Inflammatory macrophage (primary cell): ENCODE measurements at regions not wholly inside any gene's neighbourhood (a gene's known extent, or its start where the extent isn't known, plus 50 kb on each side); places are given as distances from the start of the nearest gene placed in this dataset.

Experiments
- DNase-seq, 2 donors: peaks; one replicate each; pipeline ENCODE4 v3.0.0-alpha.2; 2020 to 2022

GRCh38 chr11:37699644-37700043 lies 1101.6 kb upstream of the RAG2 start:
- DNase-seq: no peak

- no peak for DNase-seq
These were observed 1097.2 kb upstream of the RAG2 start for GRCh38 chr11:37695283-37695682.

GRCh38 chr11:37689951-37690350 lies 1091.9 kb upstream of the RAG2 start:
- DNase-seq: no peak

GRCh38 chr11:37688456-37688855 lies 1090.4 kb upstream of the RAG2 start:
- no peak for DNase-seq

GRCh38 chr11:37687130-37687529 lies 1089.1 kb upstream of the RAG2 start:
- DNase-seq: no peak

- no peak for DNase-seq
These were observed 1073.3 kb upstream of the RAG2 start for GRCh38 chr11:37671321-37671720.

- no peak for DNase-seq
These were observed 1068.9 kb upstream of the RAG2 start for GRCh38 chr11:37666960-37667359.

- DNase-seq: no peak
These were observed 1059.6 kb upstream of the RAG2 start for GRCh38 chr11:37657645-37658044.

- DNase-seq: no peak
These were observed 1049.7 kb upstream of the RAG2 start for GRCh38 chr11:37647767-37648166.

- DNase-seq: no peak
These were observed 1045.9 kb upstream of the RAG2 start for GRCh38 chr11:37643968-37644367.

GRCh38 chr11:37642296-37642695 lies 1044.3 kb upstream of the RAG2 start:
- DNase-seq: no peak

GRCh38 chr11:37632748-37633147 lies 1034.7 kb upstream of the RAG2 start:
- no peak for DNase-seq

- no peak for DNase-seq
These were observed 1032.8 kb upstream of the RAG2 start for GRCh38 chr11:37630866-37631265.

- no peak for DNase-seq
These were observed 1025.7 kb upstream of the RAG2 start for GRCh38 chr11:37623778-37624177.

GRCh38 chr11:37621662-37622061 lies 1023.6 kb upstream of the RAG2 start:
- no peak for DNase-seq

- DNase-seq: no peak
These were observed 1018.3 kb upstream of the RAG2 start for GRCh38 chr11:37616291-37616690.

GRCh38 chr11:37613031-37613430 lies 1015.0 kb upstream of the RAG2 start:
- DNase-seq: no peak

- no peak for DNase-seq
These were observed 1014.1 kb upstream of the RAG2 start for GRCh38 chr11:37612146-37612545.

GRCh38 chr11:37605229-37605628 lies 1007.2 kb upstream of the RAG2 start:
- no peak for DNase-seq

GRCh38 chr11:37598381-37598780 lies 1000.3 kb upstream of the RAG2 start:
- DNase-seq: no peak

- DNase-seq: no peak
These were observed 999.7 kb upstream of the RAG2 start for GRCh38 chr11:37597776-37598175.

- no peak for DNase-seq
These were observed 997.8 kb upstream of the RAG2 start for GRCh38 chr11:37595845-37596244.

GRCh38 chr11:37574361-37574760 lies 976.3 kb upstream of the RAG2 start:
- DNase-seq: no peak

GRCh38 chr11:37572491-37573171 lies 974.6 kb upstream of the RAG2 start:
- no peak for DNase-seq

- DNase-seq: no peak
These were observed 973.2 kb upstream of the RAG2 start for GRCh38 chr11:37571246-37571645.
